NCI-H524 treated with DMSO at 0.1 percent for 48 hours (cell line): ENCODE measurements at regions not wholly inside any gene's neighbourhood (a gene's known extent, or its start where the extent isn't known, plus 50 kb on each side); places are given as distances from the start of the nearest gene placed in this dataset.

Experiments
- DNase-seq: peaks from one replicate; lab custom pipeline; 2025; lab: John Stamatoyannopoulos, UW

GRCh38 chr5:143870362-143870761 is 58.4 kb downstream of the HMHB1 start:
- DNase-seq, result no peak

- DNase-seq, result no peak
Measured at GRCh38 chr5:143870871-143871632, 59.1 kb downstream of the HMHB1 start.

GRCh38 chr5:143871672-143872071 is 59.7 kb downstream of the HMHB1 start:
- no peak for DNase-seq

GRCh38 chr5:143874312-143874711 is 62.4 kb downstream of the HMHB1 start:
- no peak for DNase-seq

- no peak for DNase-seq
Measured at GRCh38 chr5:143877196-143877595, 65.2 kb downstream of the HMHB1 start.

GRCh38 chr5:143878430-143878829 is 66.5 kb downstream of the HMHB1 start:
- DNase-seq, result no peak

GRCh38 chr5:143879646-143880045 is 67.7 kb downstream of the HMHB1 start:
- no peak for DNase-seq

GRCh38 chr5:143880178-143880577 is 68.2 kb downstream of the HMHB1 start:
- DNase-seq, result no peak

- DNase-seq, result no peak
Measured at GRCh38 chr5:143882520-143882919, 70.6 kb downstream of the HMHB1 start.

- DNase-seq, result no peak
Measured at GRCh38 chr5:143886096-143886495, 74.1 kb downstream of the HMHB1 start.

GRCh38 chr5:143886651-143887638 is 75.0 kb downstream of the HMHB1 start:
- no peak for DNase-seq

GRCh38 chr5:143887903-143888665 is 76.1 kb downstream of the HMHB1 start:
- DNase-seq, result no peak

- no peak for DNase-seq
Measured at GRCh38 chr5:143888912-143889311, 77.0 kb downstream of the HMHB1 start.

GRCh38 chr5:143889986-143890385 is 78.0 kb downstream of the HMHB1 start:
- no peak for DNase-seq

GRCh38 chr5:143890487-143890886 is 78.5 kb downstream of the HMHB1 start:
- no peak for DNase-seq

- DNase-seq, result no peak
Measured at GRCh38 chr5:143892271-143892670, 80.3 kb downstream of the HMHB1 start.

GRCh38 chr5:143892908-143893307 is 80.9 kb downstream of the HMHB1 start:
- no peak for DNase-seq

- no peak for DNase-seq
Measured at GRCh38 chr5:143893638-143894037, 81.7 kb downstream of the HMHB1 start.

GRCh38 chr5:143896516-143896915 is 84.6 kb downstream of the HMHB1 start:
- DNase-seq, result no peak

- no peak for DNase-seq
Measured at GRCh38 chr5:143896966-143897365, 85.0 kb downstream of the HMHB1 start.

- DNase-seq, result no peak
Measured at GRCh38 chr5:143898381-143898780, 86.4 kb downstream of the HMHB1 start.

- no peak for DNase-seq
Measured at GRCh38 chr5:143898916-143899591, 87.1 kb downstream of the HMHB1 start.
